ENCODE measurements at regions not wholly inside any gene's neighbourhood (a gene's known extent, or its start where the extent isn't known, plus 50 kb on each side); places are given as distances from the start of the nearest gene placed in this dataset.

- DNase-seq (ENCODE audit: low spot score) = no peak
- intact Hi-C loops (cut with DNase I) = loop anchor here in 1 of 2 donors (5.0 kb wide), 1 partner anchor 774 kb away; no protein-coding TSS in a partner anchor
Measured at GRCh38 chr15:66917904-66918448, 147.4 kb upstream of the SMAD3 start.

GRCh38 chr15:66919421-66919820 lies 146.0 kb upstream of the SMAD3 start:
- intact Hi-C loops (cut with DNase I) = loop anchor here in 1 of 2 donors (5.0 kb wide), 1 partner anchor 773 kb away; no protein-coding TSS in a partner anchor
- DNase-seq (ENCODE audit: low spot score) = peak; percentile 24

GRCh38 chr15:66921319-66921915 lies 144.0 kb upstream of the SMAD3 start:
- peak; percentile 79 for DNase-seq (ENCODE audit: low spot score)
- intact Hi-C loops (cut with DNase I) = no loop called here

- DNase-seq (ENCODE audit: low spot score) = peak; percentile 3
- intact Hi-C loops (cut with DNase I) = no loop called here
Measured at GRCh38 chr15:66922608-66923007, 142.8 kb upstream of the SMAD3 start.

- peak; percentile 63 for DNase-seq (ENCODE audit: low spot score)
- intact Hi-C loops (cut with DNase I) = no loop called here
Measured at GRCh38 chr15:66923438-66923881, 141.9 kb upstream of the SMAD3 start.

- intact Hi-C loops (cut with DNase I) = no loop called here
- peak; percentile 46 for DNase-seq (ENCODE audit: low spot score)
Measured at GRCh38 chr15:66924889-66925288, 140.5 kb upstream of the SMAD3 start.

- intact Hi-C loops (cut with DNase I) = no loop called here
- peak; percentile 18 for DNase-seq (ENCODE audit: low spot score)
Measured at GRCh38 chr15:66925721-66926120, 139.7 kb upstream of the SMAD3 start.

GRCh38 chr15:66927201-66928077 lies 138.0 kb upstream of the SMAD3 start:
- intact Hi-C loops (cut with DNase I) = no loop called here
- peak; percentile 37 for DNase-seq (ENCODE audit: low spot score)

- no peak for DNase-seq (ENCODE audit: low spot score)
- intact Hi-C loops (cut with DNase I) = no loop called here
Measured at GRCh38 chr15:66928101-66928500, 137.3 kb upstream of the SMAD3 start.

GRCh38 chr15:66928784-66929183 lies 136.6 kb upstream of the SMAD3 start:
- intact Hi-C loops (cut with DNase I) = no loop called here
- DNase-seq (ENCODE audit: low spot score) = no peak

GRCh38 chr15:66929843-66930402 lies 135.5 kb upstream of the SMAD3 start:
- DNase-seq (ENCODE audit: low spot score) = no peak
- intact Hi-C loops (cut with DNase I) = no loop called here

GRCh38 chr15:66931768-66932633 lies 133.4 kb upstream of the SMAD3 start:
- peak; percentile 54 for DNase-seq (ENCODE audit: low spot score)
- intact Hi-C loops (cut with DNase I) = no loop called here

GRCh38 chr15:66932634-66933024 lies 132.8 kb upstream of the SMAD3 start:
- intact Hi-C loops (cut with DNase I) = no loop called here
- peak; percentile 64 for DNase-seq (ENCODE audit: low spot score)

- peak; percentile 17 for DNase-seq (ENCODE audit: low spot score)
- intact Hi-C loops (cut with DNase I) = no loop called here
Measured at GRCh38 chr15:66933932-66934867, 131.2 kb upstream of the SMAD3 start.

- intact Hi-C loops (cut with DNase I) = no loop called here
- peak; percentile 32 for DNase-seq (ENCODE audit: low spot score)
Measured at GRCh38 chr15:66934868-66935520, 130.4 kb upstream of the SMAD3 start.

- intact Hi-C loops (cut with DNase I) = no loop called here
- DNase-seq (ENCODE audit: low spot score) = no peak
Measured at GRCh38 chr15:66935688-66936087, 129.7 kb upstream of the SMAD3 start.

- DNase-seq (ENCODE audit: low spot score) = peak; percentile 83
- intact Hi-C loops (cut with DNase I) = no loop called here
Measured at GRCh38 chr15:66936109-66936860, 129.1 kb upstream of the SMAD3 start.

All from posterior vena cava (tissue), 2 donors.